ENCODE measurements at regions not wholly inside any gene's neighbourhood (a gene's known extent, or its start where the extent isn't known, plus 50 kb on each side); places are given as distances from the start of the nearest gene placed in this dataset.
"Not testable (repeated sequence)": the region's sequence is repeated elsewhere in the genome, so short reads cannot be mapped to it uniquely, and the experiment has no call there.

DNA sequence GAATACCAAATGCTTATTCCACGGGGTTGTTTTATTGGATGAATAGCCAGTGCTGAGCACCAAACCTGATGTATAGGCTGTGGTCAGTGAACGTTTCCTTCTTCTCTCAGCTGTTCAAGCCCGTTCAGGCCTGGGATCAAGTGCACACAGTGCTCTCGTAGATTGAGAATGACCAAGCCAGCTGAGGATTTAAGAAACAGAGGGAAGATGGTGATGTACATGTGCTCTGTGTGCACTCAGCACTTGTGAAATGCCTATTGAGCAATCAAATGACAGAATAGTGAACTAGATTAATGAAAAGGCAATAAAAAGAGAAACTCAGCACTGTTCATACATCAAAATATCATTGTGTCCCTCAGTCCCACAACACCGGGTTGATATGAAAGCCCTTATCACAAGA is 302.5 kb downstream of the BMPER start:
- no peak for DNase-seq

GRCh38 chr7:34208878-34209621 is 303.7 kb downstream of the BMPER start:
- DNase-seq = no peak

DNA sequence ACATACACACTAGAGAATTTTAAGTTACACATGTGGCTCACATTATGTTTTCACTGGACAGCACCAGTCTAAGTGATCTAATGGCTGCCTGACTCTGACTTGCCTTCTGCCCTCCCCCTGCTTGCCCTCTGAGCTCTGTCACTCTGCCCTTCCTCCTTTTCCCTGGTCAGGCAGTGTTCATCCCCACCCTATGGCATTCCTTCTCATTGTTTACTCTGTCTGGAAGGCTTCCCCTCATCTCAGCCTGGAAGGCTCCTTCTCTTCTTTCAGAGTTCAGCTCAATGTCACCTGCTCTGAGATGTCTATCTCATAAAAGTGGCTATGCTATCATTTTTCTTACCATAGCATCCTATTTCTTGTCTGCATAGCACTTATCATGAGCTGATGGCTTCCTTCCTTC is 305.7 kb downstream of the BMPER start:
- DNase-seq = no peak

DNA sequence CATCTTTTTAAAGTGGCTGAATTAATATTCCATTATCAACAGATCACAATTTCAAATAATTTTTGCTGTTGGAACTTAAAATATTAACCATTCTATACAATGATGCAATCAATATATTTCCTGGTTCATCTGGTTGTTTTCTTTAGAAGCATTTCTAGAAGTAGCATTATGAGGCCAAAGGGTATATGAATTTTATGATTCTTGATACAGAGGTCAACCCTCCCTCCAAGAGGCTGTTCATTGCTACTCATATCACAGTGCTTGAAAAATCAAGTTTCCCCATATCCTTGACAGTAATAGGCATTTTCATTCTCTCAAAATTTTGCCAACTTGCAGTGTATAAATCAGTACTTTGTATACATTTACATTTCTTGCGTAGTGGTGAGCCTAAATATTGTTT is 312.6 kb downstream of the BMPER start:
- no peak for DNase-seq

DNA sequence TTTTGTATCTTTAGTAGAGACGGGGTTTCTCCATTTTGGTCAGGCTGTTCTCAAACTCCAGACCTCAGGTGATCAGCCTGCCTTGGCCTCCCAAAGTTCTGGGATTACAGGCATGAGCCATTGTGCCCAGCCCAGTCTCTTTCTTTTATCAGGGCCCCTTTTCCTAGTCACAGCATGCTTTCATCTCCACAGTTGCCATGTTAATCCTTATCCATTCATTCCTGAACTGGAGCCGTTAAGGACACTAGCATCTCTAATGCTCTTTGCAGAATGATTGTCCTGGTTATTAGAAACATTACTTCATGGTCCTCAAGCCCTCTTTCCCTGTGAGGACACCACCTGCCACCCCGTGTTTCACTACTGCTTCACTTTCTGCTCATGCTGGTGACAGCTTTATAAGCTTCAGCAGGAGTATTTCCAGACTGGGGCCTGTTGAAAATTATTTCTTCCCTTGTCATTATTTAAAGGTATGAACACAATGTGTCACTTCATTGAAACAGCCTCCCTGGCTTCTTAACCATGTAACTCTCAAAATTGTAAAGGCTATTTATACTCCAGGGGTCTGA is 313.9 kb downstream of the BMPER start:
- DNase-seq = no peak

GRCh38 chr7:34220506-34221185 is 315.3 kb downstream of the BMPER start:
- DNase-seq = no peak

DNA sequence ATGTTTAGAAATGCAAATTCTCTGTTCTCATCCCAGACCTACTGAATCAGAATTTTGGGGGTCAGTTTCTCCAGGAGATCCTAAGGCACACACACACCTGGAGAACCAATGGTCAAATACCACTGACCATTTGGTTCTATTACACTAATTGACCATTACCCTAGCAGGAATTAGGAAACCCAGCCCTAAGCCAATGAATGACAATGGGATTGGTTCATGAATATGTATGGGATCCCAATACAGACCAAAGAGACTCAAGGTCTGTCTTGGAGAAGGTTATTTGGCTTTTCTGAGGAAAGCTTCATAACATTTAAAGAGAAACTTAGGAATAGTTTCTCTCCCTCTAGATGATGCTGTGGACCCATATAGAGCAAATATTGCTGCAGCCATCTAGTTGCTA is 317.0 kb downstream of the BMPER start:
- DNase-seq = no peak

DNA sequence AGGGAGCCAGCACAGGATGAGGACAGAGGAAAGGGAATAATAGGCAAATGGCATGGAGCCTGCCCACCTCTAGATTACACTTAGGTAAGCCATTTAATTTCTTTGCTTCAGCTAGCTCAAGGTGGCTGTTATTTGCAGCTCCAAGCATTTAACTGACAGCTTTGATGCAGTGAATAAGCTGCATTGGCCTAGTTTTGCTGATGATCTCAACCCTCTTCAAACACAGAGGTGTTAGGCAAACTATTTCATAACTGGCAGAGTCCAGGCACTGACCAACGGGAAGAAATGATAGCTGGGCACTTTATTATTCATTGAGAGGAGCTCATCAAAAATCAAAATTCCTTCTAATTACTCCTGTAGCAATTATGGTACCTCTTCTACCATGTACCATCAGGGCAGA is 317.4 kb downstream of the BMPER start:
- no peak for DNase-seq

DNA sequence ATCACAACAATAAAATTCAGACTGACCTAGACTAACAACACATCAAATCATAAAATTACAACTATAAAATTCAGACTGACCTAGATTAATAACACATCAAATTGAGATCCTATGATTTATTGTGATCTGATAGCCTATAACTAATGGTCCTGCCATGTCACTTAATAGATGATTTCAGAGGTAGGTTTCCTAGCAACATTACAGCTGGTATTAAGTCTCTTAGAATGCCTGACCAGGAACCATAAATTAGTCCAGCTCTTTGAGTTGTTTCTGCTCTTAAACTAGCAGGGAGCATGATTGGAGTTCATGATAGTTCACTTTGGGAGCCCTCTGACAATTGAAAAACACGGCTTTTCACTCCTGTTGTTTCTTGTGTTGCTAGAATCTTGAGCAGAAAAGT is 318.9 kb downstream of the BMPER start:
- DNase-seq = no peak

GRCh38 chr7:34225193-34225592 is 319.9 kb downstream of the BMPER start:
- DNase-seq = no peak

DNA sequence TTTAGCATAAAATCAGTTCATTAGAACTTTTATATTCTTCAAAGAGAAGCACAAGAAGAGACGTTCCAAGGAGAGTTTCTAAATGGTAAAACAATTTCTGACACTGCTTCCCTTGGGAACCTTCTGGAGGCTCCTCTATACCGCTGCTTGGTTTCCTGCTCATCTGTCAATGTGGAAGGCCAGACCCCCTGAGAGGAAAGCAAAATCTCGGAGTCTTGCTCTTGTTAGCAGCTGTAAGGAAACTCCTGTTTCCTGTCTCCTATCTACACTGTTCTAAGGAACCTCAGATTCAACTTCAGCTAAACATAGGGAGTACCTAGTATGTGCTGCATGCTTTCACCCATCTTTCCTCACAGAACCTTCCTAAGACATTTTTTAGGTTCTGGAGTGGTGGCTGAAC is 322.2 kb downstream of the BMPER start:
- no peak for DNase-seq

DNA sequence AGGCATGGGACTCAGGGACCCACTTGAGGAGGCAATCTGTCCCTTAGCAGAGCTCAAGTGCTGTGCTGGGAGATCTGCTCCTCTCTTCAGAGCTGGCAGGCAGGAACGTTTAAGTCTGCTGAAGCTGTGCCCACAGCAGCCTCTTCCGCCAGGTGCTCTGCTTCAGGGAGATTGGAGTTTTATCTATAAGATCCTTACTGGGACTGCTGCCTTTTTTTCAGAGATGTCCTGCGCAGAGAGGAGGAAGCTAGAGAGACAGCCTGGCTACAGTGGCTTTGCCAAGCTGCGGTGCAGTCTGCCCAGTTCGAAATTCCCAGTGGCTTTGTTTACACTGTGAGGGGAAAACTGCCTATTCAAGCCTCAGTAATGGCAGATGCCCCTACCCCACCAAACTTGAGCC is 329.8 kb downstream of the BMPER start:
- not testable (repeated sequence) for DNase-seq

GRCh38 chr7:34236057-34236456 is 330.7 kb downstream of the BMPER start:
- DNase-seq = no peak

GRCh38 chr7:34236839-34237492 is 331.6 kb downstream of the BMPER start:
- DNase-seq = no peak

GRCh38 chr7:34237493-34237849 is 332.1 kb downstream of the BMPER start:
- no peak for DNase-seq

DNA sequence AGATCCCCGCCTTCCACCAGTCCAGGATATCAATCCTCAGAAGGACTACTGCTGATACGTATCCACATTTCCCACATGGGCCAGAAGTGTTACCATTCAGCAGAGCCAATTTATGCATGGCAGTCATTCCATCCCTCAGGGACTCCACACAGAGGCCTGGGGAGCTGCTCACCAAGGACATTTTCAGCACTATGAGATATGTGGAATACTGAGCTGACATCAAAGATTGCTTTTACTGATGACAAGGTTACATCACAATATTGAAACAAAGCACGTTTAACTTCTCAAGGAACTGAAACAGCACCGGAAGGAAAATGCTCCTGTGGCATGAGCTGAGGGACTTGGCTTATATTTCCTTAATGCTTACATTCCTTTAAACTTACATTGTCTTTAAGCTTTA is 335.1 kb downstream of the BMPER start:
- no peak for DNase-seq

DNA sequence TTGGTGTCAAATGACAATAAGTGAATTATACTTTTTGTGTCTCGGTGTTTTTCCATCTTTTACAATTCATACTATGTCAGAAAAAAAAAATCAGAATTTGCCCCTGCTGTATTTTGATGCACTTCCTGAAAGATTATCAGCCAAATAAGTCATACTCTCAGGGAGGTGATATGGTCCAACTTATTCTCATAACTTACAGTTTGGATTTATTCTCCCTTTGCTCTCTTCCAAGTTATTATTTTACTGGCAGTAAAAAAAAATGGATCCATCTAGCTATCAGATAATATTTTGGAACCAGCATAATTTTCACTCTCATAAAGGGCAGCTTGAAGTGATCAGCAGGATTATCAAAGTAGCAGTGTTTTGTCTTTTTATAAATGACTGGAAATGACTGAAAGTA is 337.1 kb downstream of the BMPER start:
- no peak for DNase-seq

- no peak for DNase-seq
Observed at GRCh38 chr7:34245246-34245645, 339.9 kb downstream of the BMPER start.

- DNase-seq = no peak
Observed at GRCh38 chr7:34247468-34247867, 342.1 kb downstream of the BMPER start.

GRCh38 chr7:34249192-34249591 is 343.9 kb downstream of the BMPER start:
- no peak for DNase-seq

DNA sequence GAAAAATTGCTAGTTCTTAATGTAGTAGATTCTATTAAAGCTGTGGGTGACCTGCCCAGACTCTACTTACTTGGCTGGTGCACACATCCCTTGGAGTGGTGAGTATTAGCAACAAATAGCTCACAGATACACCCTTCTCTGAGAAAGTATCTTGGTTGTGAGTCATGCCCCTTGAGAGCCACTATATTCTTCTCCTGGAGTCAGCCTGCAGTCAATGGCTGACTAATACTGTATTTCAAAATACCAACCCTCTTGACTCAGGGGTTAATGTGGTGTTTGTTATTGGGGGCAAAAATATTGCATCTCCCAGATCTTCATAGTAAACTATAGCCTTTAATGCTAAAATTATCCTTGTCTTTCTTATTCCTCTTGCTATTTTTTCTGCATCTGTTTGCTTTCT is 354.9 kb downstream of the BMPER start:
- no peak for DNase-seq

- no peak for DNase-seq
Observed at GRCh38 chr7:34263168-34263567, 357.8 kb downstream of the BMPER start.

DNA sequence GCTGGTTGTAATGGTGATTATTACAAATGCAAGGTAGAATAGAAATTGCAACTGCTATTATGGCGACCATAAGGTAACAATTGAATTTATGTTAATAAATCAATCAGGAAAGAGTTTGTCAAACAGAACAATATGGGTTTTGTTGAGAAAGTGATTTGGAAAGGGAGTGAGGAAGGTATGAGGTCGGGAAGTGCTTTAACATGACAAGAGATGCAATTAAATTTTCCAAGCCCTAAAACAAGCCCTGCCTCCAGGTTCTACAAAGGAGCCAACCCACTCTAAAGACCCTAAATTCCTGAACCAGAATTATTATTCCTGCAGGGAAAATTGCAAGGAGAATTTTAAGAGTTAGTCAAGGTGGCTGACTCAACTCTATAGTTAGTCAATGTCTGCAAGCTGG is 363.7 kb downstream of the BMPER start:
- no peak for DNase-seq

DNA sequence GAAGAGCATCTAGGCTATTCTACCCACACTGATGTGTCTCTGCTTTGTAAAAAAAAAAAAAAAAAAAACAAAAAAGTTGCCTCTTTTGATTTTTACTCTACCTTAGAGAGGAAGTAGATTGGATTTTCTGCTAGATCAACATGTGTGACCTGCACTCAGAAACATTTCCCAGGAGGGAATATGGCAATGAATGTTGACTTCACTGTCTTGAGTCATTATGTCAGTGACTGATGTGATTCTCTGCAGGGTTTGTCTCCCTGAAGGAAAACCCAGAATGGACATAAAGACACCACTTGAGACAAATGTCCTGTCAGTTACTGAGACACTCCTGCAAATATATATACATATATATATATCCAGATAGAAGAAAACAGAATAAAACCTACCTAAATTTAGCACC is 370.3 kb downstream of the BMPER start:
- no peak for DNase-seq
